ENCODE measurements at regions not wholly inside any gene's neighbourhood (a gene's known extent, or its start where the extent isn't known, plus 50 kb on each side); places are given as distances from the start of the nearest gene placed in this dataset.

DNA sequence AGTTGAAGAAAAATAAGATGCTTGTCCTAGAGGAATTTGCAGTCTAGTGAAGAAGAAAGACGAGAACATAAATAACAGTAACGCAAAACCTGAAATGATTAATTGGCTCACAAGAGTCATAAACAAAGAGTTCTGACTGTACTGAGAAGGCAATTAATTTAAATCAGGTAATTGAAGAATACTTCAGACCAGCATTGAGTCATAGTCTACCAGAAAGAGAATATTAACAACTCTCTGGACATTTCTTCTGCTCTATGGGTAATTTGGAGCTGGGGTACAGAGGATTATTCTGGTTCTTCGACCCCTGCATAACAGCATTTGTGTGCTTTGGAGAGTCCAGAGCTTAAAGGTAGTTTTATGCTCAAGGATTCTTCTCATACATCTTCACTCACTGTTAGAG lies 390.3 kb upstream of the DCN start:
- TF ChIP-seq CTCF (conservative IDR thresholded peaks at IDR 0.05) (no peak), ZFX (IDR thresholded peaks at IDR 0.05) (no peak)
